ENCODE measurements at regions not wholly inside any gene's neighbourhood (a gene's known extent, or its start where the extent isn't known, plus 50 kb on each side); places are given as distances from the start of the nearest gene placed in this dataset.

DNA sequence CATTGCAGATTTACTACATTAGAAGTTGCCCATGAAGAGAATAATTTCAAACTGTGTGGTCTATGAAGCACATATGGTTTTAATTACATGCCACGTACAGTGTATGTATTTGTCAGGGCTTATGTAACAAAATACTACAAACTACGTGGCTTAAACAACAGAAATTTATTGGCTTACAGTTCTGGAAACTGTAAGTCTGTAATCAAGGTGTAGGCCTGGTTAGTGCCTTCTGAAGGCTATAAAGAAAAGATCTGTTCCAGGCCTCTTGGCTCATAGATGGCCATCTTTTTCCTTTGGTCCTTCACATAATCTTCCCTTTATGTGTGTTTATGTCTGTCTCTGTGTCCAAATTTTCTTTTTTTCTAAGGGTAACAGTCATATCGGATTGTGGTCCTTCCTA lies 1160.2 kb downstream of the FAM133A start:
- TF ChIP-seq, protein P1, sequence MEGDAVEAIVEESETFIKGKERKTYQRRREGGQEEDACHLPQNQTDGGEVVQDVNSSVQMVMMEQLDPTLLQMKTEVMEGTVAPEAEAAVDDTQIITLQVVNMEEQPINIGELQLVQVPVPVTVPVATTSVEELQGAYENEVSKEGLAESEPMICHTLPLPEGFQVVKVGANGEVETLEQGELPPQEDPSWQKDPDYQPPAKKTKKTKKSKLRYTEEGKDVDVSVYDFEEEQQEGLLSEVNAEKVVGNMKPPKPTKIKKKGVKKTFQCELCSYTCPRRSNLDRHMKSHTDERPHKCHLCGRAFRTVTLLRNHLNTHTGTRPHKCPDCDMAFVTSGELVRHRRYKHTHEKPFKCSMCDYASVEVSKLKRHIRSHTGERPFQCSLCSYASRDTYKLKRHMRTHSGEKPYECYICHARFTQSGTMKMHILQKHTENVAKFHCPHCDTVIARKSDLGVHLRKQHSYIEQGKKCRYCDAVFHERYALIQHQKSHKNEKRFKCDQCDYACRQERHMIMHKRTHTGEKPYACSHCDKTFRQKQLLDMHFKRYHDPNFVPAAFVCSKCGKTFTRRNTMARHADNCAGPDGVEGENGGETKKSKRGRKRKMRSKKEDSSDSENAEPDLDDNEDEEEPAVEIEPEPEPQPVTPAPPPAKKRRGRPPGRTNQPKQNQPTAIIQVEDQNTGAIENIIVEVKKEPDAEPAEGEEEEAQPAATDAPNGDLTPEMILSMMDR (IDR thresholded peaks at IDR 0.05; ENCODE audit: insufficient read depth, low read depth, low read length), result no peak
- TF ChIP-seq EZH2 (IDR thresholded peaks at IDR 0.05; ENCODE audit: insufficient read depth, low read length), result no peak

Data from astrocyte (in vitro differentiated cells and primary cell).